DMS 273 treated with DMSO at 0.1 percent for 48 hours (cell line): ENCODE measurements at regions not wholly inside any gene's neighbourhood (a gene's known extent, or its start where the extent isn't known, plus 50 kb on each side); places are given as distances from the start of the nearest gene placed in this dataset.

Source experiments
- DNase-seq: peaks from one replicate; lab custom pipeline; 2025; lab: John Stamatoyannopoulos, UW

- no peak for DNase-seq
Measured at GRCh38 chr1:34408011-34408410, 231.3 kb downstream of the C1orf94 start.

GRCh38 chr1:34409689-34410229 lies 233.1 kb downstream of the C1orf94 start:
- no peak for DNase-seq

GRCh38 chr1:34412598-34413370 lies 236.1 kb downstream of the C1orf94 start:
- no peak for DNase-seq

- DNase-seq = no peak
Measured at GRCh38 chr1:34415140-34415539, 238.4 kb downstream of the C1orf94 start.

GRCh38 chr1:34418166-34418565 lies 241.5 kb downstream of the C1orf94 start:
- DNase-seq = no peak

GRCh38 chr1:34419663-34420136 lies 243.0 kb downstream of the C1orf94 start:
- DNase-seq = no peak

GRCh38 chr1:34425046-34425445 lies 248.3 kb downstream of the C1orf94 start:
- DNase-seq = no peak

GRCh38 chr1:34425785-34426184 lies 249.1 kb downstream of the C1orf94 start:
- no peak for DNase-seq

GRCh38 chr1:34426325-34426896 lies 249.7 kb downstream of the C1orf94 start:
- no peak for DNase-seq

- DNase-seq = no peak
Measured at GRCh38 chr1:34427170-34427569, 250.5 kb downstream of the C1orf94 start.

GRCh38 chr1:34433099-34433498 lies 256.4 kb downstream of the C1orf94 start:
- DNase-seq = no peak

- DNase-seq = no peak
Measured at GRCh38 chr1:34436836-34437235, 260.1 kb downstream of the C1orf94 start.

GRCh38 chr1:34441259-34442069 lies 264.8 kb downstream of the C1orf94 start:
- no peak for DNase-seq

GRCh38 chr1:34444516-34444915 lies 267.8 kb downstream of the C1orf94 start:
- DNase-seq = no peak

GRCh38 chr1:34450325-34450724 lies 273.6 kb downstream of the C1orf94 start:
- no peak for DNase-seq

GRCh38 chr1:34452451-34452850 lies 275.7 kb downstream of the C1orf94 start:
- DNase-seq = no peak

GRCh38 chr1:34455121-34455520 lies 278.4 kb downstream of the C1orf94 start:
- no peak for DNase-seq

- DNase-seq = peak; percentile 3
Measured at GRCh38 chr1:34460193-34460592, 283.5 kb downstream of the C1orf94 start.

- DNase-seq = no peak
Measured at GRCh38 chr1:34470401-34470800, 284.4 kb upstream of the GJB5 start.

GRCh38 chr1:34474566-34474965 lies 280.3 kb upstream of the GJB5 start:
- no peak for DNase-seq

- DNase-seq = no peak
Measured at GRCh38 chr1:34476371-34476770, 278.5 kb upstream of the GJB5 start.

- no peak for DNase-seq
Measured at GRCh38 chr1:34477632-34478141, 277.2 kb upstream of the GJB5 start.
